ENCODE measurements at regions not wholly inside any gene's neighbourhood (a gene's known extent, or its start where the extent isn't known, plus 50 kb on each side); places are given as distances from the start of the nearest gene placed in this dataset.

GRCh38 chr18:44518091-44518615, 162.5 kb upstream of the SETBP1 start:
- TF ChIP-seq REST (tag by site-specific recombination; IDR thresholded peaks at IDR 0.05) (no peak), ZEB2 (tag by site-specific recombination; IDR thresholded peaks at IDR 0.05) (no peak), PATZ1 (tag by site-specific recombination; IDR thresholded peaks at IDR 0.05) (no peak), CTCF (tag by site-specific recombination; IDR thresholded peaks at IDR 0.05) (no peak), ZNF514 (tag by site-specific recombination; IDR thresholded peaks at IDR 0.05) (no peak)

All from HEK293 (cell line).